ENCODE measurements at regions not wholly inside any gene's neighbourhood (a gene's known extent, or its start where the extent isn't known, plus 50 kb on each side); places are given as distances from the start of the nearest gene placed in this dataset.
A peak's percentile ranks its signal among the peaks of the same experiment; 100 is the strongest.

- TF ChIP-seq CTCF (conservative IDR thresholded peaks at IDR 0.05) = no peak
- no peak overlapping the region for H3K56ac ChIP-seq (ENCODE audit: insufficient read length, low read depth, low read length)
- Mint-ChIP-seq H3K36me3 (ENCODE audit: insufficient read depth in 1 of 3, low read depth in 3 of 3) (peaks cover 9 to 18% (median 10%) of the 10 kb centered on the region in 3 experiments), H3K9me3 (peaks cover 72 to 78% of the 10 kb centered on the region in 2 experiments), H3K27ac (peak overlapping the region; percentile 53 to 95 (median 82); a peak in 5 of 7 replicates), H3K27me3 (ENCODE audit: low read depth) (no peaks in the 10 kb centered on the region), H3K4me1 (peaks cover 10% of the 10 kb centered on the region in 2 experiments), H3K4me3 (no peak overlapping the region)
- H2AK5ac ChIP-seq (ENCODE audit: insufficient read length, low read length) = no peak overlapping the region
- no peaks in the 10 kb centered on the region for H3K79me1 ChIP-seq (ENCODE audit: insufficient read depth, low read depth, low read length, poor library complexity, severe bottlenecking)
- H3K23me2 ChIP-seq (ENCODE audit: insufficient read length, low read depth, low read length, poor library complexity, severe bottlenecking) = no peaks in the 10 kb centered on the region
- H2BK5ac ChIP-seq (ENCODE audit: insufficient read length, low read length) = no peak overlapping the region
- no peak overlapping the region for H2BK12ac ChIP-seq (ENCODE audit: insufficient read length, low read depth, low read length)
- H2AFZ ChIP-seq (ENCODE audit: low read length) = no peak overlapping the region
- H3K9ac ChIP-seq (ENCODE audit: extremely low read depth, insufficient read length, low read length) = no peak overlapping the region
- H4K91ac ChIP-seq (ENCODE audit: insufficient read length, low read depth, low read length) = no peak overlapping the region
- no peak overlapping the region for H3K14ac ChIP-seq (ENCODE audit: insufficient read depth, low read length)
- H3K9me3 ChIP-seq (ENCODE audit: control insufficient read depth, low read depth, low read length) = no peaks in the 10 kb centered on the region
- H4K8ac ChIP-seq (replicated peaks; ENCODE audit: insufficient read length, low read depth, low read length) = no peak overlapping the region
- peaks cover 6% of the 10 kb centered on the region; the same call in 1 of the 2 replicates for H3K4me1 ChIP-seq (ENCODE audit: insufficient read depth, low read length)
- H3K79me2 ChIP-seq (ENCODE audit: insufficient read depth, low read length) = no peaks in the 10 kb centered on the region
- no peak overlapping the region for H3K23ac ChIP-seq (ENCODE audit: insufficient read length, low read depth, low read length)
- no peak overlapping the region for H3K4me2 ChIP-seq (ENCODE audit: insufficient read depth, insufficient read length, low read length)
- no peak overlapping the region for H2BK120ac ChIP-seq (ENCODE audit: low read depth, low read length, poor library complexity, severe bottlenecking)
- H3K27ac ChIP-seq (ENCODE audit: insufficient read length, low read depth, low read length) = no peak overlapping the region
- H3K4ac ChIP-seq (ENCODE audit: low read depth, low read length) = no peak overlapping the region
- H2BK20ac ChIP-seq (ENCODE audit: low read depth, low read length, poor library complexity, severe bottlenecking) = no peak overlapping the region
- H3K18ac ChIP-seq (ENCODE audit: insufficient read length, low read depth, low read length) = no peak overlapping the region
- no peaks in the 10 kb centered on the region for H4K20me1 ChIP-seq (ENCODE audit: control insufficient read depth, insufficient read depth, insufficient read length)
- no CpG with 5 or more reads among the region's 7 CpGs for WGBS (ENCODE audit: extremely low coverage, insufficient read length, low lambda C conversion rate)
- H3K27me3 ChIP-seq (ENCODE audit: insufficient read depth, low read length) = no peaks in the 10 kb centered on the region
- no peak overlapping the region for H2BK15ac ChIP-seq (ENCODE audit: low read depth, low read length)
- DNase-seq = no peak
- H4K5ac ChIP-seq (ENCODE audit: insufficient read length, low read depth, low read length) = no peak overlapping the region
- H3T11ph ChIP-seq (ENCODE audit: low read length) = no peak overlapping the region
Measured at GRCh38 chrX:40933132-40933705, 152.0 kb upstream of the USP9X start.
